CD4-positive, alpha-beta memory T cell (primary cell): ENCODE measurements at regions not wholly inside any gene's neighbourhood (a gene's known extent, or its start where the extent isn't known, plus 50 kb on each side); places are given as distances from the start of the nearest gene placed in this dataset.

Experiments used
- CTCF ChIA-PET: fragments of 350-600 bp; sonication (Branson Sonifier 250); formaldehyde crosslinking; loops from one replicate; lab custom pipeline; 2021; ENCODE audit warnings: inconsistent platforms; ENCODE audit not compliant: partially characterized antibody; lab: Charles Lee
- POLR2A ChIA-PET: fragments of 350-600 bp; sonication (Branson Sonifier 250); formaldehyde crosslinking; loops from one replicate; lab custom pipeline; 2021; ENCODE audit not compliant: partially characterized antibody; lab: Charles Lee
- DNase-seq, 5 donors: peaks; one replicate each; pipeline versions ENCODE4 v3.0.0 to v3.0.0-alpha.2; 2020 to 2022; ENCODE audit warnings: mixed read lengths in 1 of 5
- H3K27ac ChIP-seq: one replicate; pipeline ENCODE4 v1.7.0; 2013; ENCODE audit warnings: low read depth, low read length
- H3K27me3 ChIP-seq: 2 replicates; pipeline ENCODE4 v1.7.0; 2013; ENCODE audit warnings: mild to moderate bottlenecking, low read length, moderate library complexity; ENCODE audit not compliant: insufficient read depth
- H3K36me3 ChIP-seq: 2 replicates; pipeline ENCODE4 v1.7.0; 2013; ENCODE audit warnings: mild to moderate bottlenecking, low read length, moderate library complexity; ENCODE audit not compliant: insufficient read depth
- H3K4me1 ChIP-seq: 2 replicates; pipeline ENCODE4 v1.7.0; 2013; ENCODE audit warnings: mild to moderate bottlenecking, low read length, moderate library complexity; ENCODE audit not compliant: insufficient read depth
- H3K4me3 ChIP-seq, 2 donors: one replicate each; pipeline ENCODE4 v1.7.0; 2013; ENCODE audit warnings: low read length in 2 of 2, mild to moderate bottlenecking in 1 of 2
- H3K9me3 ChIP-seq, 2 donors: one replicate each; pipeline ENCODE4 v1.7.0; 2013; ENCODE audit warnings: low read length in 2 of 2, control low read depth in 1 of 2; ENCODE audit not compliant: control insufficient read depth in 1 of 2
- H3K27ac Mint-ChIP-seq, 7 donors: one replicate each; pipeline ENCODE4 v1.8.0; 2020 to 2021; ENCODE audit warnings: mixed read lengths in 7 of 7, mild to moderate bottlenecking in 6 of 7, inconsistent platforms in 3 of 7, moderate library complexity in 3 of 7
- H3K27me3 Mint-ChIP-seq, 2 donors: one replicate each; pipeline ENCODE4 v1.8.0; 2020 to 2021; ENCODE audit warnings: mixed read lengths in 2 of 2
- H3K36me3 Mint-ChIP-seq, 2 donors: one replicate each; pipeline ENCODE4 v1.8.0; 2020 to 2021; ENCODE audit warnings: mixed read lengths in 2 of 2, inconsistent platforms in 1 of 2, mild to moderate bottlenecking in 1 of 2
- H3K4me1 Mint-ChIP-seq, 4 donors: one replicate each; pipeline ENCODE4 v1.8.0; 2020 to 2021; ENCODE audit warnings: mixed read lengths in 4 of 4, mild to moderate bottlenecking in 1 of 4
- H3K4me3 Mint-ChIP-seq, 8 donors: one replicate each; pipeline ENCODE4 v1.8.0; 2020 to 2021; ENCODE audit warnings: mixed read lengths in 8 of 8, mild to moderate bottlenecking in 7 of 8, moderate library complexity in 6 of 8, inconsistent platforms in 3 of 8
- H3K9me3 Mint-ChIP-seq, 8 donors: one replicate each; pipeline ENCODE4 v1.8.0; 2020 to 2021; ENCODE audit warnings: mixed read lengths in 8 of 8, mild to moderate bottlenecking in 5 of 8, inconsistent platforms in 3 of 8, moderate library complexity in 1 of 8
- intact Hi-C: fragments of 100-400 bp; cut with micrococcal nuclease; formaldehyde crosslinking; loops from one replicate; pipeline ENCODE4 v1.15.1; 2023

DNA sequence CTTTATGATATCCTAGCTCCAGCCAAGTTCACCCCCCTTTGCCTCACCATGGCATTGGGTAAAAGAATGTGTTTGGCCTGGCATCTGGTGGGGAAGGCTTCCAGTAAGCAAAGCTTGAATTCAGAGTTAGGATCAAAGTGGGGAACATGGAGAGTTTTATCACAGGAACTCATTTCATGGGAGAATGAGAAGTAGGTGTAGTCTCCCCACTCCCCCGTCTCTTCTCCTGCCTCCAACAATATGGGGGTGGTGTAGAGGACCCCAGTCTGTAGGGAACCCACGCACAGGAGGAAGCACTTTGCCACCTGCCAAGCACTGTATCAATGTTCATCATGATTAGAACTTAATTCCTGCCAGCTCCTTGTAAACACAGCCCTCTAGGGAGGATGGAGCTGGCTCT lies 200.5 kb downstream of the UACA start:
- H3K36me3 Mint-ChIP-seq: no peaks in the 10 kb centered on the region
- H3K27me3 Mint-ChIP-seq: no peaks in the 10 kb centered on the region
- CTCF ChIA-PET: interaction anchor here (1.0 to 1.8 kb wide), 3 partner anchors 13 to 75 kb away, joined by 3 to 4 read pairs (median 4); no protein-coding TSS in a partner anchor
- Histone ChIP-seq H3K27me3 (no peaks in the 10 kb centered on the region), H3K27ac (no peak overlapping the region), H3K4me1 (peaks cover 40% of the 10 kb centered on the region), H3K36me3 (no peaks in the 10 kb centered on the region), H3K9me3 (no peaks in the 10 kb centered on the region), H3K4me3 (no peak overlapping the region)
- H3K4me3 Mint-ChIP-seq: peak overlapping the region in 1 of 8 donors; percentile 49
- intact Hi-C loops: no loop called here
- POLR2A ChIA-PET: interaction anchor here (0.6 to 1.7 kb wide), 4 partner anchors 9 to 35 kb away, joined by 3 to 4 read pairs (median 3); no protein-coding TSS in a partner anchor
- H3K9me3 Mint-ChIP-seq: no peaks in the 10 kb centered on the region
- H3K27ac Mint-ChIP-seq: no peak overlapping the region
- no peak for DNase-seq
- H3K4me1 Mint-ChIP-seq: peaks cover 0 to 7% (median 3%) of the 10 kb centered on the region in 4 donors

DNA sequence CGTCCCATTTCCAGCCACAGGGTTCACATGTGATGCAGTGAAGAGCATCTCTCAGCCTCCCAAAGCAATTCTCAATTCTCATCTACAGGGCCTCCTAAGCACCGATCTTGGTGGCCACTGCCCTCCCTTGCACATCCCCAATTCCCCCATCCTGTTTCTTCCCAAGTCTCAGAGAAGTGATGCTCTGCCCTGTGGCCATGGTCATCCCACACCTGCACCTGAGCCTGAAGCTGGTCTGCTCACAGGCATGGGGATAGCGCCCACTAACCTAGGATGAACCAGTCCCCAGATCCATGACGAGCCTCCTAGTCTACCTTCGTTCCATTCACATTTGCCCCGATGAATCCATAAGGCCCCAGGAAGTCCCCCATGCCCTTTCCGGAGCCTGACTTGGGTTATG lies 201.5 kb downstream of the UACA start:
- POLR2A ChIA-PET: no interaction called here
- no peaks in the 10 kb centered on the region for H3K9me3 Mint-ChIP-seq
- Histone ChIP-seq H3K4me1 (peaks cover 50% of the 10 kb centered on the region), H3K9me3 (no peaks in the 10 kb centered on the region), H3K4me3 (no peak overlapping the region), H3K27me3 (no peaks in the 10 kb centered on the region), H3K36me3 (no peaks in the 10 kb centered on the region), H3K27ac (no peak overlapping the region)
- peak overlapping the region in 1 of 7 donors; percentile 89 for H3K27ac Mint-ChIP-seq
- intact Hi-C loops: no loop called here
- H3K4me1 Mint-ChIP-seq: peaks cover 0 to 7% (median 3%) of the 10 kb centered on the region in 4 donors
- no peak for DNase-seq
- no peaks in the 10 kb centered on the region for H3K36me3 Mint-ChIP-seq
- no peak overlapping the region for H3K4me3 Mint-ChIP-seq
- CTCF ChIA-PET: interaction anchor here (1.0 to 1.8 kb wide), 3 partner anchors 14 to 74 kb away, joined by 3 to 4 read pairs (median 4); no protein-coding TSS in a partner anchor
- H3K27me3 Mint-ChIP-seq: no peaks in the 10 kb centered on the region

DNA sequence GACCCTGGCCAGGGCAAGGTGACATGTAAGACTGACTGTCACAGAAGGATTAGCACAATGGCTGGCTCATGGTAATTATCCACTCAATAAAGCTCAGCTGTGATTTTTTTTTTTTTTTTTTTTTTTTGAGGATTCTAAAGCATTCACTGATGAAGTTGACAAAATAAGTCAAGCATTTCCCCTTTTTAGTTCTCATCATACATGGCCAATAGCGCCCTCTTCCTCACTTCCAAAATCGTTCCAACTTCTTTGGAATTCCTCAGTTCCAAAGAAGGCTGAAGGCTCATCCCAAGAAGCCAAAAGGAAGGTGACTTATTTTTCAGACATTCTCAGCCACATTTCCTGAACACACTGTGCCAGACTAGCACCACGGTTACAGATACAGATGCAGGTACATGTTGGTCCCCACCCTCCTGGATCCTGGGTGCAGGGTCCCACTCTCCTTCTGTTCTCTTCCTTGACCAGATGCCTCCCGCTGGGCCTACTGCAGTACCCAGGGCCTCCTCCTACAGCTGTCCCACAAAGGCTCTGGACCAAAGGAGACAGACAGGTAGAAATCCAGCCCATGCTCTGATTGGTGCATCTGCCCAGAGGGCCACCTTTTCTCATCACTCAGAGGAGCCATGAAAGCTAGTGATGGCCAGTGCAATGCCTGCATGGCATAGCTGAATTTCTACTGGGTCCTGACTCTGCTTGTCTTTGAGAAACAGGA lies 202.6 kb downstream of the UACA start:
- Mint-ChIP-seq H3K36me3 (no peaks in the 10 kb centered on the region), H3K27ac (peak overlapping the region in 1 of 7 donors; percentile 25), H3K27me3 (no peaks in the 10 kb centered on the region), H3K9me3 (no peaks in the 10 kb centered on the region), H3K4me1 (peaks cover 0 to 10% (median 4%) of the 10 kb centered on the region in 4 donors), H3K4me3 (peak overlapping the region in 1 of 8 donors; percentile 47)
- intact Hi-C loops: no loop called here
- Histone ChIP-seq H3K36me3 (no peaks in the 10 kb centered on the region), H3K4me3 (no peak overlapping the region), H3K27ac (no peak overlapping the region), H3K4me1 (peaks cover 62% of the 10 kb centered on the region), H3K27me3 (no peaks in the 10 kb centered on the region), H3K9me3 (no peaks in the 10 kb centered on the region)
- no peak for DNase-seq
- CTCF ChIA-PET: interaction anchor here (0.7 to 2.7 kb wide), 2 partner anchors 73 to 93 kb away, joined by 3 to 7 read pairs; no protein-coding TSS in a partner anchor
- POLR2A ChIA-PET: interaction anchor here (1.2 kb wide), 1 partner anchor 25 kb away, joined by 4 read pairs; no protein-coding TSS in a partner anchor

- Mint-ChIP-seq H3K36me3 (no peaks in the 10 kb centered on the region), H3K9me3 (no peaks in the 10 kb centered on the region), H3K4me3 (peak overlapping the region in 1 of 8 donors; percentile 6), H3K27me3 (no peaks in the 10 kb centered on the region), H3K4me1 (peaks cover 0 to 13% (median 4%) of the 10 kb centered on the region in 4 donors), H3K27ac (peak overlapping the region in 4 of 7 donors; percentile 26 to 82 (median 32))
- CTCF ChIA-PET: interaction anchor here (0.7 to 2.7 kb wide), 4 partner anchors 24 to 72 kb away, joined by 3 to 9 read pairs (median 5); no protein-coding TSS in a partner anchor
- no peak overlapping the region for H3K27ac ChIP-seq
- intact Hi-C loops: loop anchor here (1.0 to 10.0 kb wide), 3 partner anchors 24 to 115 kb away; no protein-coding TSS in a partner anchor
- no peaks in the 10 kb centered on the region for H3K9me3 ChIP-seq
- DNase-seq: peak; percentile 72 to 87 (median 75)
- peaks cover 64% of the 10 kb centered on the region for H3K4me1 ChIP-seq
- POLR2A ChIA-PET: interaction anchor here (0.6 to 2.4 kb wide), 10 partner anchors 9 to 1107 kb away, joined by 3 to 20 read pairs (median 3); partner anchors contain the start of gene RPLP1
- no peaks in the 10 kb centered on the region for H3K36me3 ChIP-seq
- no peaks in the 10 kb centered on the region for H3K27me3 ChIP-seq
- H3K4me3 ChIP-seq: peak overlapping the region; percentile 28 to 31
Observed at GRCh38 chr15:70559265-70560239, 203.8 kb downstream of the UACA start.

DNA sequence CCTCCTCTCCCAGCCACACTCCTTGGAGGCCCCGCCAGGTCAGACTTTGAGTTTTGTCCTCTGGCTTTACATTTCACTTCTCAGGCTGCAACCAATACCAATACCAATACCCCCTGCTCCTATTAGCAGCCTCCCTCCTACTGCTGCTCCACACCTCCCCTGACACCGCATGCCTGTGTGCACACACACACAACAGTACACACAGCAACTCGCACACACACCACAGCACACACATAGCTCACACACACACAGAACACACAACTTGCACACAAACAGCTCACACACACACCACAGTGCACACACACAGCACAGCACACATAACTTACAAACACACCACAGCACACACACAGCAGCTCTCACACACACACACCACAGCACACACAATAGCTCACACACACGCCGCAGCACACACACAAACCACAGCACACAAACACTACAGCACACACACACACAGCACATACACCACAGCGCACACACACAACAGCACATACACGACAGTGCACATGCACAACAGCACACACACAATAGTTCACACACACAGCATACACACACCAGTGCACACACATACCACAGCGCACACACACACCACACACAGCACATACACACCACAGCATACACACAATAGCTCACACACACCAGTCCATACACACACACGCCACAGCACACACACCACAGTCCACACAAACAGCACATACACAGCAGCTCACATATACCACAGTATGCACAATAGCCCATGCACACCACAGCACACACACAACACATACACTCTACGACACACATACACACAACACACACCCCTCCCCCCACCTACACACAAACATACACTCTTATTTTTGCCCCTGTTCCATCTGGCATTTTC lies 204.7 kb downstream of the UACA start:
- Histone ChIP-seq H3K4me3 (peak overlapping the region; percentile 28 to 31), H3K4me1 (peaks cover 64% of the 10 kb centered on the region), H3K27me3 (no peaks in the 10 kb centered on the region), H3K36me3 (no peaks in the 10 kb centered on the region), H3K9me3 (no peaks in the 10 kb centered on the region), H3K27ac (no peak overlapping the region)
- POLR2A ChIA-PET: interaction anchor here (0.9 to 2.4 kb wide), 8 partner anchors 8 to 1106 kb away, joined by 3 to 20 read pairs (median 4); partner anchors contain the start of gene RPLP1
- Mint-ChIP-seq H3K9me3 (no peaks in the 10 kb centered on the region), H3K27me3 (no peaks in the 10 kb centered on the region), H3K27ac (no peak overlapping the region), H3K4me1 (peaks cover 0 to 13% (median 4%) of the 10 kb centered on the region in 4 donors), H3K36me3 (no peaks in the 10 kb centered on the region), H3K4me3 (no peak overlapping the region)
- intact Hi-C loops: loop anchor here (1.0 to 10.0 kb wide), 3 partner anchors 23 to 116 kb away; no protein-coding TSS in a partner anchor
- CTCF ChIA-PET: interaction anchor here (1.4 to 2.7 kb wide), 3 partner anchors 23 to 71 kb away, joined by 3 to 9 read pairs (median 7); no protein-coding TSS in a partner anchor
- DNase-seq: no peak
